C4-2B (cell line): ENCODE measurements at regions not wholly inside any gene's neighbourhood (a gene's known extent, or its start where the extent isn't known, plus 50 kb on each side); places are given as distances from the start of the nearest gene placed in this dataset.
A peak's percentile ranks its signal among the peaks of the same experiment; 100 is the strongest.

Experiments used
- H3K27ac ChIP-seq: fragments of 450-650 bp; 2 replicates; pipeline ENCODE4 v1.5.1; 2017
- ZFX ChIP-seq: fragments of 450-650 bp; IDR thresholded peaks from 2 replicates; pipeline ENCODE4 v1.6.1; 2017
- TF ChIP-seq, protein P1 (sequence below): fragments of 450-650 bp; conservative IDR thresholded peaks from 2 replicates; pipeline ENCODE4 v1.5.1; 2017; ENCODE audit warnings: mild to moderate bottlenecking

DNA sequence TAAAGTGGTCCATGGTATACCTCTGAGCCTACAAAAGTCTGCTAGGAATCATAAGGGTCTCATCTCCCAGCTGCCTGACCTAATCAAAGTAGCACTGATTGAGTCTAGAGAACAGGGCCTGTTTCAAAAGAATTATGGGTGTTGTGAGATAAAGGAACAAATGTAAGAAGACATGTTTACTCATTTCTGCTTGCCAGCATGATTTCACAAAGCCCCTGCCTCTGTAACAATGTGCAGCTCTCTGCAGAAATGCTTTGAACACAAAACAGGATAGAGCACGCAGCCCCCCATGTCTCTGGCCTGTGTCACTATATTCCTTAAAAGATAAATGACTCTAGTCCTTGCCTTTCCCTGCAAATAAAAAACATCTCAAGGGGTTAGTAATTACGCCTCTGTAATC, 94.7 kb upstream of the IGSF10 start:
- no peak for TF ChIP-seq ZFX
- TF ChIP-seq, protein P1, sequence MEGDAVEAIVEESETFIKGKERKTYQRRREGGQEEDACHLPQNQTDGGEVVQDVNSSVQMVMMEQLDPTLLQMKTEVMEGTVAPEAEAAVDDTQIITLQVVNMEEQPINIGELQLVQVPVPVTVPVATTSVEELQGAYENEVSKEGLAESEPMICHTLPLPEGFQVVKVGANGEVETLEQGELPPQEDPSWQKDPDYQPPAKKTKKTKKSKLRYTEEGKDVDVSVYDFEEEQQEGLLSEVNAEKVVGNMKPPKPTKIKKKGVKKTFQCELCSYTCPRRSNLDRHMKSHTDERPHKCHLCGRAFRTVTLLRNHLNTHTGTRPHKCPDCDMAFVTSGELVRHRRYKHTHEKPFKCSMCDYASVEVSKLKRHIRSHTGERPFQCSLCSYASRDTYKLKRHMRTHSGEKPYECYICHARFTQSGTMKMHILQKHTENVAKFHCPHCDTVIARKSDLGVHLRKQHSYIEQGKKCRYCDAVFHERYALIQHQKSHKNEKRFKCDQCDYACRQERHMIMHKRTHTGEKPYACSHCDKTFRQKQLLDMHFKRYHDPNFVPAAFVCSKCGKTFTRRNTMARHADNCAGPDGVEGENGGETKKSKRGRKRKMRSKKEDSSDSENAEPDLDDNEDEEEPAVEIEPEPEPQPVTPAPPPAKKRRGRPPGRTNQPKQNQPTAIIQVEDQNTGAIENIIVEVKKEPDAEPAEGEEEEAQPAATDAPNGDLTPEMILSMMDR: no peak
- no peak overlapping the region for H3K27ac ChIP-seq

DNA sequence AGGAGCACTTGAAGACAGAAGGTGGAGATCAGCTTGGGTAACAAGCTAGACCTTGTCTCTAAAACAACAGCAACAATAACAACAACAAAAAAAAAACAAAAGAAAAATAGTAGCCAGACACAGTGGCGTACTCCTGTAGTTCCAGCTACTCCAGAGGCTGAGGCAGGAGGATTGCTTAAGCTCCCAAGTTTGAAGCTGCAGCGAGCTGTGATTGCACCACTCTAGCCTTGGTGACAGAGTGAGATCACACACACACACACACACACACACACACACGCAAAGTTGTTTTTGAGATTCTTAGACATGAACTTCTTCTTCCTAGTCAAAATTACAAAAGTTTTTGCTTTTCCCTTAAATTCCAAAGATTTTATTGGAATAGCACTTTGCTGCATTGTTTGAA, 93.0 kb upstream of the IGSF10 start:
- TF ChIP-seq ZFX: no peak
- TF ChIP-seq, protein P1: no peak
- H3K27ac ChIP-seq: no peak overlapping the region

GRCh38 chr3:151552589-151552988, 91.7 kb upstream of the IGSF10 start:
- no peak overlapping the region for H3K27ac ChIP-seq
- TF ChIP-seq, protein P1: no peak
- no peak for TF ChIP-seq ZFX

DNA sequence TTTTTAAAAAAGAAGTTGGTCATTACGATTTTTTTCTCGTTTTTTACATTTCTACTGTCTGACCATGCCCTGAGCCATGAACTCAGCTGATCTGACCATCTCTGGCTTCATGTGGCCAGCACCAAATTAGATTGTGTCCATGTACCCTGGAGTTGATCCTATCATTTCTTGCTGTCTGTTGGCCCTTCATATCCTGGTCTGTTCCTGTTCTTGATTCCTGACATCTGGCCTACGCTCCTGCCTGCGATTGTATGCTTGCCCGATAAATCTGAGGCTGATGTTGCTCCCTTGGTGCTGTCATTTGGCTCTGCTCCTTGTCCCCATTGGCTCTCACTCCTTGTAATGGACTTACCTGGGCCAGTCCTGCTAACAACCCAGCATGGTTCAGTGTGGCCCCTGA, 89.8 kb upstream of the IGSF10 start:
- H3K27ac ChIP-seq: no peak overlapping the region
- TF ChIP-seq, protein P1: no peak
- no peak for TF ChIP-seq ZFX

GRCh38 chr3:151550025-151550618, 89.3 kb upstream of the IGSF10 start:
- no peak overlapping the region for H3K27ac ChIP-seq
- TF ChIP-seq ZFX: no peak
- TF ChIP-seq, protein P1: no peak

- no peak overlapping the region for H3K27ac ChIP-seq
Observed at GRCh38 chr3:151548195-151548594, 87.3 kb upstream of the IGSF10 start.

GRCh38 chr3:151544164-151544548, 83.3 kb upstream of the IGSF10 start:
- peak overlapping the region; percentile 67 for H3K27ac ChIP-seq
- TF ChIP-seq, protein P1: no peak
- TF ChIP-seq ZFX: no peak

More at GRCh38 chr3:151548195-151548594, 87.3 kb upstream of the IGSF10 start:
- TF ChIP-seq, protein P1: no peak
- TF ChIP-seq ZFX: no peak
